Gastroesophageal sphincter (tissue), 3 donors: ENCODE measurements at regions not wholly inside any gene's neighbourhood (a gene's known extent, or its start where the extent isn't known, plus 50 kb on each side); places are given as distances from the start of the nearest gene placed in this dataset.

ENCODE experiments used
- CTCF ChIP-seq, 4 experiments: fragments of 200-600 bp in 2 of 4; fragments of 450-650 bp in 2 of 4; sonication (generic) in 1 of 4; IDR thresholded peaks; one replicate each; pipeline ENCODE4 v1.5.1; 2017 to 2019; ENCODE audit warnings: antibody characterized with exemption in 4 of 4, mild to moderate bottlenecking in 2 of 4, moderate library complexity in 2 of 4
- POLR2A ChIP-seq, 2 donors: fragments of 450-650 bp; IDR thresholded peaks; one replicate each; pipeline ENCODE4 v1.6.1; 2017; ENCODE audit warnings: antibody characterized with exemption in 2 of 2, mild to moderate bottlenecking in 2 of 2, moderate library complexity in 1 of 2
- POLR2AphosphoS5 ChIP-seq: sonication (generic); formaldehyde crosslinking; IDR thresholded peaks from one replicate; pipeline ENCODE4 v1.6.1; 2017; ENCODE audit warnings: antibody characterized with exemption

GRCh38 chr15:70398694-70399093 lies 301.0 kb upstream of the TLE3 start:
- TF ChIP-seq CTCF (IDR thresholded peaks at IDR 0.05), result no peak
- TF ChIP-seq POLR2AphosphoS5, result no peak
- TF ChIP-seq POLR2A (IDR thresholded peaks at IDR 0.05), result no peak
